SH-SY5Y (cell line): ENCODE measurements at regions not wholly inside any gene's neighbourhood (a gene's known extent, or its start where the extent isn't known, plus 50 kb on each side); places are given as distances from the start of the nearest gene placed in this dataset.

Experiments used
- GATA2 ChIP-seq: IDR thresholded peaks from 2 replicates; pipeline ENCODE4 v1.6.1; 2011; ENCODE audit warnings: mild to moderate bottlenecking, low read depth, low read length
- GATA3 ChIP-seq: IDR thresholded peaks from 2 replicates; pipeline ENCODE4 v1.6.1; 2011; ENCODE audit warnings: low read depth, mild to moderate bottlenecking, low read length, moderate library complexity

GRCh38 chr18:69239849-69240674 lies 160.6 kb upstream of the DOK6 start:
- TF ChIP-seq GATA2 (no peak), GATA3 (no peak)

- no peak for TF ChIP-seq GATA3
- TF ChIP-seq GATA2, result no peak
Measured at GRCh38 chr18:69246027-69246426, 154.7 kb upstream of the DOK6 start.

GRCh38 chr18:69250305-69251151 lies 150.2 kb upstream of the DOK6 start:
- TF ChIP-seq GATA3 (no peak), GATA2 (no peak)

- TF ChIP-seq GATA2 (no peak), GATA3 (no peak)
Measured at GRCh38 chr18:69257861-69258458, 142.7 kb upstream of the DOK6 start.

GRCh38 chr18:69259282-69259681 lies 141.4 kb upstream of the DOK6 start:
- TF ChIP-seq GATA2, result no peak
- TF ChIP-seq GATA3, result no peak

GRCh38 chr18:69261406-69261805 lies 139.3 kb upstream of the DOK6 start:
- TF ChIP-seq GATA3 (no peak), GATA2 (no peak)

GRCh38 chr18:69265656-69266055 lies 135.0 kb upstream of the DOK6 start:
- TF ChIP-seq GATA2, result no peak
- no peak for TF ChIP-seq GATA3

- TF ChIP-seq GATA3, result no peak
- TF ChIP-seq GATA2, result no peak
Measured at GRCh38 chr18:69267895-69268294, 132.8 kb upstream of the DOK6 start.

- TF ChIP-seq GATA2 (no peak), GATA3 (no peak)
Measured at GRCh38 chr18:69282371-69282770, 118.3 kb upstream of the DOK6 start.

GRCh38 chr18:69291044-69291443 lies 109.6 kb upstream of the DOK6 start:
- no peak for TF ChIP-seq GATA2
- TF ChIP-seq GATA3, result no peak

GRCh38 chr18:69291755-69292154 lies 108.9 kb upstream of the DOK6 start:
- TF ChIP-seq GATA3 (no peak), GATA2 (no peak)

GRCh38 chr18:69300185-69300584 lies 100.5 kb upstream of the DOK6 start:
- TF ChIP-seq GATA3 (no peak), GATA2 (no peak)

GRCh38 chr18:69308619-69309018 lies 92.1 kb upstream of the DOK6 start:
- TF ChIP-seq GATA3, result no peak

GRCh38 chr18:69326094-69326493 lies 74.6 kb upstream of the DOK6 start:
- TF ChIP-seq GATA3 (0 out of 2 replicates have a peak, but pooled peaks have one; percentile 15), GATA2 (peak; percentile 31; the same call in 1 of the 2 replicates)
